ENCODE measurements at regions not wholly inside any gene's neighbourhood (a gene's known extent, or its start where the extent isn't known, plus 50 kb on each side); places are given as distances from the start of the nearest gene placed in this dataset.

GRCh38 chr7:113649556-113649955, 269.3 kb downstream of the PPP1R3A start:
- TF ChIP-seq EZH2 (IDR thresholded peaks at IDR 0.05; ENCODE audit: borderline replicate concordance, insufficient read depth, low read length, poor library complexity, severe bottlenecking) = no peak
- TF ChIP-seq CTCF (IDR thresholded peaks at IDR 0.05; ENCODE audit: poor library complexity, severe bottlenecking) = no peak
- no peak for TF ChIP-seq SMC3 (conservative IDR thresholded peaks at IDR 0.05; ENCODE audit: poor library complexity)
